ENCODE measurements at regions not wholly inside any gene's neighbourhood (a gene's known extent, or its start where the extent isn't known, plus 50 kb on each side); places are given as distances from the start of the nearest gene placed in this dataset.

DNA sequence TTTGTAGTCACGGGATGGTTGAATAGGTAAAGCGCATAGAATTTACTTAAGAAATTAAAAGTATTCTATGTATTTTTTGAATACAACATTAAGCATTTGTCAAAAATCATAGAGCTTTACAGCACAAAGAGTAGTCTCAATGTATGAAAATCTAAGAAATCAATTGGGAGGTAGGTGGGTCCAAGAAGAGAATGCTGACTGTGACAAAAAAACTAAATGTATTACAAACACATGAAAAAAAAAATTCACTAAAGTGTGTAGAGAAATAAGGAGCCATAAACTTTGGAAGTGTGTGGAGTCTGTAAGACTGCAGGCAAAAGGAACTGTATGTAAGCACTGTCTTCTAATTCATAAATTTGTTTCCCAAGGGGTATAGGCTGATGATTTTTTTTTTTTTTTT is 558.3 kb downstream of the JRKL start:
- no peaks in the 10 kb centered on the region for H3K27me3 Mint-ChIP-seq (ENCODE audit: low read depth in 3 of 3)
- Histone ChIP-seq H3K79me2 (ENCODE audit: insufficient read depth, low read length) (no peaks in the 10 kb centered on the region), H3K9me3 (replicated peaks in 1 of 2; ENCODE audit: control insufficient read depth in 1 of 2, insufficient read depth in 1 of 2, low read length in 2 of 2) (no peaks in the 10 kb centered on the region), H3K27ac (ENCODE audit: low read depth in 1 of 2, low read length in 2 of 2) (no peak overlapping the region), H3K36me3 (replicated peaks in 1 of 2; ENCODE audit: control insufficient read depth in 1 of 2, insufficient read depth in 2 of 2, low read length in 2 of 2) (no peaks in the 10 kb centered on the region), H3K27me3 (ENCODE audit: control insufficient read depth in 2 of 2, insufficient read depth in 2 of 2, low read length in 2 of 2) (no peaks in the 10 kb centered on the region), H3K9ac (ENCODE audit: insufficient read depth, low read length, poor library complexity, severe bottlenecking) (no peak overlapping the region), H2AFZ (ENCODE audit: insufficient read depth, low read depth, low read length, poor library complexity, severe bottlenecking) (no peak overlapping the region), H4K20me1 (ENCODE audit: insufficient read depth, low read length) (no peaks in the 10 kb centered on the region), H3K4me3 (replicated peaks in 1 of 3; ENCODE audit: low read depth in 2 of 3, low read length in 3 of 3) (no peak overlapping the region), H3K4me2 (replicated peaks; ENCODE audit: extremely low read depth, low read length, poor library complexity, severe bottlenecking) (no peak overlapping the region), H3K4me1 (ENCODE audit: control insufficient read depth in 1 of 2, insufficient read depth in 2 of 2, low read length in 2 of 2) (no peaks in the 10 kb centered on the region)
- H3K36me3 Mint-ChIP-seq, result no peaks in the 10 kb centered on the region
- TF ChIP-seq, protein P1, sequence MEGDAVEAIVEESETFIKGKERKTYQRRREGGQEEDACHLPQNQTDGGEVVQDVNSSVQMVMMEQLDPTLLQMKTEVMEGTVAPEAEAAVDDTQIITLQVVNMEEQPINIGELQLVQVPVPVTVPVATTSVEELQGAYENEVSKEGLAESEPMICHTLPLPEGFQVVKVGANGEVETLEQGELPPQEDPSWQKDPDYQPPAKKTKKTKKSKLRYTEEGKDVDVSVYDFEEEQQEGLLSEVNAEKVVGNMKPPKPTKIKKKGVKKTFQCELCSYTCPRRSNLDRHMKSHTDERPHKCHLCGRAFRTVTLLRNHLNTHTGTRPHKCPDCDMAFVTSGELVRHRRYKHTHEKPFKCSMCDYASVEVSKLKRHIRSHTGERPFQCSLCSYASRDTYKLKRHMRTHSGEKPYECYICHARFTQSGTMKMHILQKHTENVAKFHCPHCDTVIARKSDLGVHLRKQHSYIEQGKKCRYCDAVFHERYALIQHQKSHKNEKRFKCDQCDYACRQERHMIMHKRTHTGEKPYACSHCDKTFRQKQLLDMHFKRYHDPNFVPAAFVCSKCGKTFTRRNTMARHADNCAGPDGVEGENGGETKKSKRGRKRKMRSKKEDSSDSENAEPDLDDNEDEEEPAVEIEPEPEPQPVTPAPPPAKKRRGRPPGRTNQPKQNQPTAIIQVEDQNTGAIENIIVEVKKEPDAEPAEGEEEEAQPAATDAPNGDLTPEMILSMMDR (IDR thresholded peaks at IDR 0.05), result no peak
- intact Hi-C loops (cut with micrococcal nuclease), result no loop called here
- H3K9me3 Mint-ChIP-seq, result peaks cover 0 to 2% (median 0%) of the 10 kb centered on the region in 7 donors
- H3K27ac Mint-ChIP-seq, result no peak overlapping the region
- H3K4me1 Mint-ChIP-seq, result no peaks in the 10 kb centered on the region
- DNase-seq, result no peak
- no CpG with 5 or more reads among the region's 2 CpGs for whole genome bisulfite sequencing (ENCODE audit: insufficient coverage)
- H3K4me3 Mint-ChIP-seq, result no peak overlapping the region

DNA sequence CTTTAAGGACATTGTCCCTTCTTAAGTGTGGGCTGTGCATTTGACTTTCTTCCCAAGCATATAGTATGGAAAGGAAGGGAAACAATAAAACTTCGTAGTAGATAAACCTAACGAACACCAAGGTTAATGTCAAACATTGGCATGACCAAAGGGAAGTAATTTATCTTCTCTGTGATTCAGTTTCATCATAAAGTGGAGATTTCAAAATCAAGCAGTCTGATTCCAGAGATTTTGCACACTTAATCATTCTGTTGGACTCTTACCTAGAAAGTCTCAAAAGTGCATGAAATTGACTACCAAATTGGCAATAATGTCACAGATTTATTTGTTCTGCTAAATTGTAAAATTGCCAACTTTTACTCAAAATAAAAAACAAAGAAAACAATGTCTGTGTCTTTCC is 559.7 kb downstream of the JRKL start:
- no peak overlapping the region for H3K4me3 Mint-ChIP-seq
- H3K4me3 ChIP-seq (replicated peaks in 1 of 3; ENCODE audit: low read depth in 2 of 3, low read length in 3 of 3), result no peak overlapping the region
- H3K36me3 ChIP-seq (replicated peaks in 1 of 2; ENCODE audit: control insufficient read depth in 1 of 2, insufficient read depth in 2 of 2, low read length in 2 of 2), result no peaks in the 10 kb centered on the region
- no peaks in the 10 kb centered on the region for H4K20me1 ChIP-seq (ENCODE audit: insufficient read depth, low read length)
- no peaks in the 10 kb centered on the region for H3K4me1 ChIP-seq (ENCODE audit: control insufficient read depth in 1 of 2, insufficient read depth in 2 of 2, low read length in 2 of 2)
- H3K9me3 ChIP-seq (replicated peaks in 1 of 2; ENCODE audit: control insufficient read depth in 1 of 2, insufficient read depth in 1 of 2, low read length in 2 of 2), result no peaks in the 10 kb centered on the region
- no peaks in the 10 kb centered on the region for H3K27me3 ChIP-seq (ENCODE audit: control insufficient read depth in 2 of 2, insufficient read depth in 2 of 2, low read length in 2 of 2)
- H3K9me3 Mint-ChIP-seq, result peaks cover 0 to 2% (median 0%) of the 10 kb centered on the region in 7 donors
- H3K9ac ChIP-seq (ENCODE audit: insufficient read depth, low read length, poor library complexity, severe bottlenecking), result no peak overlapping the region
- no peak overlapping the region for H3K27ac ChIP-seq (ENCODE audit: low read depth in 1 of 2, low read length in 2 of 2)
- no peaks in the 10 kb centered on the region for H3K4me1 Mint-ChIP-seq
- H3K4me2 ChIP-seq (replicated peaks; ENCODE audit: extremely low read depth, low read length, poor library complexity, severe bottlenecking), result no peak overlapping the region
- WGBS (ENCODE audit: insufficient coverage), result no CpG with 5 or more reads among the region's 2 CpGs
- no peaks in the 10 kb centered on the region for H3K79me2 ChIP-seq (ENCODE audit: insufficient read depth, low read length)
- no peaks in the 10 kb centered on the region for H3K27me3 Mint-ChIP-seq (ENCODE audit: low read depth in 3 of 3)
- H3K36me3 Mint-ChIP-seq, result no peaks in the 10 kb centered on the region
- intact Hi-C loops (cut with micrococcal nuclease), result no loop called here
- no peak overlapping the region for H2AFZ ChIP-seq (ENCODE audit: insufficient read depth, low read depth, low read length, poor library complexity, severe bottlenecking)
- no peak overlapping the region for H3K27ac Mint-ChIP-seq
- TF ChIP-seq, protein P1 (IDR thresholded peaks at IDR 0.05), result no peak
- DNase-seq, result no peak

Data from CD14-positive monocyte (primary cell).